ENCODE measurements at regions not wholly inside any gene's neighbourhood (a gene's known extent, or its start where the extent isn't known, plus 50 kb on each side); places are given as distances from the start of the nearest gene placed in this dataset.

DNA sequence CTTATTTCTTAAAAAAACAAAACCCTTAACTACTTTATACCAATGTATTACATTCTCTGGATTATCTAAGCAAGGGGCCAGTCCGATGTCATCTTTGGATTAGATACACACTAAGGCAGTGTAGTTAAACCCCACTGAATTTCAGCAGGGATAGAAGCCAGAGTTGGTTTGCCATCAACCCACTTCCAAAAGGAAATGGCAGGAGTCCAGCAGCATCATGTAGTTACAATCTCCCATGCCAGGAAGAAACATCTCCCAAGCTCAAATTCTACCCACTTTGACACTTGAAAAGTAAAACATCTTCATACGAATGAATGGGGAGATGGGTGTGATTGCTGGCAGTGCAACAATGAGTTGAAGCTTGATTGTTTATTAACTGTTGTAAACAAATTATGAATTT, 203.5 kb upstream of the PLXNC1 start:
- no peaks in the 10 kb centered on the region for H3K27me3 ChIP-seq (replicated peaks; ENCODE audit: control insufficient read depth, insufficient read depth, low read length)
- H3K9ac ChIP-seq (ENCODE audit: low read length): no peak overlapping the region
- H3K36me3 ChIP-seq (ENCODE audit: control insufficient read depth, insufficient read depth, low read length, severe bottlenecking): no peaks in the 10 kb centered on the region
- H3K4me3 ChIP-seq (ENCODE audit: low read length): no peak overlapping the region
- peaks cover 8% of the 10 kb centered on the region for H3K9me3 ChIP-seq (ENCODE audit: control insufficient read depth, low read length)
- no peak for DNase-seq (ENCODE audit: low read depth)
- peaks cover 29% of the 10 kb centered on the region for H3K4me1 ChIP-seq (ENCODE audit: control insufficient read depth, insufficient read depth, low read length)

DNA sequence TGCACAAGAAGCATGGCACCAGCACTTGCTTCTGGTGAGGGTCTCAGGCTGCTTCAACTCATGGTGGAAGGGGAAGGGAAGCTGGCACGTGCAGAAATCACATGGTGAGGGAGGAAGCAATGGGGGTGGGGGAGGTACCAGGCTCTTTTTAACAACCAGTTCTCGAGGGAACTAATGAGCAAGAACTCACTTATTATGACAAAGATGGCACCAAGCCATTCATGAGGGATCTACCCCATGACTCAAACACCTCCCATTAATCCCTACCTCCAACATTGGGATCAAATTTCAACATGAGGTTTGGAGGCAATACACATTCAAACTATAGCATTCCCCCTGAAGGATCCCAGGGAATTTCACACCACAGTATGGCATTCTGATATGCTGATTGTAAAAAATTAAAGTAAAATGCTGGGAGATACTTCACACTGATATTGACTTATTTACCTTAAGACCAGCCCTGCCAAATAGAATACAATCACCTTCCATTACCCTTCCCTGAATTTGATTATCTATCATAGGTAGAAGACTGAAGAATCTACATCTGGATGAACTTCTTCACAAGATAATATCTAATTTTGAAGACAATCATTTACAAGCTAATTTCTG, 201.7 kb upstream of the PLXNC1 start:
- H3K4me3 ChIP-seq (ENCODE audit: low read length): no peak overlapping the region
- H3K4me1 ChIP-seq (ENCODE audit: control insufficient read depth, insufficient read depth, low read length): peaks cover 27% of the 10 kb centered on the region
- no peaks in the 10 kb centered on the region for H3K27me3 ChIP-seq (replicated peaks; ENCODE audit: control insufficient read depth, insufficient read depth, low read length)
- H3K9me3 ChIP-seq (ENCODE audit: control insufficient read depth, low read length): peaks cover 10% of the 10 kb centered on the region
- no peak for DNase-seq (ENCODE audit: low read depth)
- H3K36me3 ChIP-seq (ENCODE audit: control insufficient read depth, insufficient read depth, low read length, severe bottlenecking): no peaks in the 10 kb centered on the region
- H3K9ac ChIP-seq (ENCODE audit: low read length): no peak overlapping the region

DNA sequence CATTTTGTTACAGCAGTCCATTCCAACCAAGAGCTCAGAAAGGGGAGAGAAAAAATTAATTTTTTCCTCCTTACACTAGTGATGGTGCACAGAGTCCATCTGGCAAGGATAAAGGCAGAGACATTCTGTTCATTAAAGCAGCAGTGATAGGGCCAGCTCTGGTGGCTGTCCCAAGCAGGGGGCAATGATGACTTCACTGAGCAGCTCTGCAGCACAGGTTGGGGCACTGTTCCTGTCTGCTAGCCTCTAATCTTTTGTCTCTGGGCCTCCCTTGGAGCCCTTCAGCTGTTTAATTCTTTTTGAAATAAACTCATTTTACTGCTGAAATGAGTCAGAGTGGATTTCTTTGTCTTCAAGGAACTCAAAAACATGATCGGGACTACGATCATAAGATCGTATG, 200.9 kb upstream of the PLXNC1 start:
- no peaks in the 10 kb centered on the region for H3K27me3 ChIP-seq (replicated peaks; ENCODE audit: control insufficient read depth, insufficient read depth, low read length)
- H3K4me3 ChIP-seq (ENCODE audit: low read length): no peak overlapping the region
- peaks cover 10% of the 10 kb centered on the region for H3K9me3 ChIP-seq (ENCODE audit: control insufficient read depth, low read length)
- no peak overlapping the region for H3K9ac ChIP-seq (ENCODE audit: low read length)
- H3K4me1 ChIP-seq (ENCODE audit: control insufficient read depth, insufficient read depth, low read length): peaks cover 27% of the 10 kb centered on the region
- H3K36me3 ChIP-seq (ENCODE audit: control insufficient read depth, insufficient read depth, low read length, severe bottlenecking): no peaks in the 10 kb centered on the region
- no peak for DNase-seq (ENCODE audit: low read depth)

DNA sequence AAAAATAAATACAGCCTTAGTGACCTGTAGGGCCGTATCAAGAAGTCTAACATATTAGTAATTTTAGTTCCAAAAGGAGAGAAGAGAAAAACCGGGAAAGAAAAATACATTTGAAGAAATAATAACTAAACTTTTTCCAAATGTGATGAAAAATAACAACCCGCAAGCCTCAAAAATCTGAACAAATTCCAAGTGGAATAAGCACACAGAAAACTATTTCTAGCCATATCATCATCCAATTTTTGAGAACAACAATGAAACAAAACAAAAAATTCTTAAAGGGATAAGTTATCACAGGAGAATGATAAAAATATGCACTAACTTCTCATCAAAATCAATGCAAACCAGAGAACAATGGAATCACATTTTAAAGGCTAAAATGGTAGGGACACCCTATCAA, 198.1 kb upstream of the PLXNC1 start:
- peaks cover 27% of the 10 kb centered on the region for H3K4me1 ChIP-seq (ENCODE audit: control insufficient read depth, insufficient read depth, low read length)
- H3K9me3 ChIP-seq (ENCODE audit: control insufficient read depth, low read length): peaks cover 10% of the 10 kb centered on the region
- no peaks in the 10 kb centered on the region for H3K27me3 ChIP-seq (replicated peaks; ENCODE audit: control insufficient read depth, insufficient read depth, low read length)
- peak overlapping the region; percentile 30 for H3K9ac ChIP-seq (ENCODE audit: low read length)
- no peaks in the 10 kb centered on the region for H3K36me3 ChIP-seq (ENCODE audit: control insufficient read depth, insufficient read depth, low read length, severe bottlenecking)
- H3K4me3 ChIP-seq (ENCODE audit: low read length): no peak overlapping the region
- DNase-seq (ENCODE audit: low read depth): no peak

DNA sequence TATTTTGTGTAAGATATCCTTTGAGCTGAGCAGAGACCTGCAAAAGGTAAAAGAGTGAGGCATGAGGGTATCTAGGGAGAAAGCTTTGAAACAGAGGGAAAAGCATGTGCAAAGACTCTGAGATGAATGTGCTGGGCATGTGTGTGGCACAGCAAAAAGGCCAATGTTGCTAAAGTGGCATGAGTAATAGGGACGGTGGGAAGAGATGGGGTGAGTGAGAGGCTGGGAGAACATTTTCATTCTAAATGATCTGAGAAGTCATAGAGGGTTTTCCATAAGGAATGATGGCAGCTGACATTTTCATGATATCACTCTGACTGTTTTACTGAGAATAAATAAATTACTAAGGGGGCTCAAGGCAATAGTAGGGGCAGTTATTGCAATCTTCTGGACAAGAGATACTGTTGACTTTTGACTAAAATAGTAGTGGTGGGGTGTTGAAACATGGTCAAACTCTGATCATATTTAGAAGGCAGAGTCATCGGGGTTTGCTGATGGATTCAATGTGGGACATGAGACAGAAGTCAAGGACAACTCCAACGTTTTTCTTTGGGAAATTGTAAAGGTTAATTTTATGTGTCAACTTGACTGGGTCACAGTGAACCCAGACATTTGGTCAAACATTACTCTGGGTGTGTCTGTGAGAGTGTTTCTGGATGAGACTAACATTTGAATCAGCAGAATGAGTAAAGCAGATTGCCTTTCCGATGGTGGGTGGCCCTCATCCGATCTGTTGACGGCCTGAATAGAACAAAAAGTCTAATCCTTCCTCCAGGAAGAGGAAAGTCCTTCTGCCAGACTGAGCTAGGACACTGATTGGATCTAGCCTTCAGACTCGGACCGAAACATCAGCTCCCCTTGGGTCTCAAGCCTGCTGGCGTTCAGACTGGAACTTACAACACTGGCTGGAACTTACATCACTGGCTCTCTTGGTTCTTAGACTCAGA, 193.9 kb upstream of the PLXNC1 start:
- no peaks in the 10 kb centered on the region for H3K27me3 ChIP-seq (replicated peaks; ENCODE audit: control insufficient read depth, insufficient read depth, low read length)
- peaks cover 6% of the 10 kb centered on the region for H3K9me3 ChIP-seq (ENCODE audit: control insufficient read depth, low read length)
- H3K4me1 ChIP-seq (ENCODE audit: control insufficient read depth, insufficient read depth, low read length): peaks cover 18% of the 10 kb centered on the region
- peak overlapping the region; percentile 34 for H3K9ac ChIP-seq (ENCODE audit: low read length)
- H3K36me3 ChIP-seq (ENCODE audit: control insufficient read depth, insufficient read depth, low read length, severe bottlenecking): no peaks in the 10 kb centered on the region
- DNase-seq (ENCODE audit: low read depth): no peak
- H3K4me3 ChIP-seq (ENCODE audit: low read length): peak overlapping the region; percentile 57

DNA sequence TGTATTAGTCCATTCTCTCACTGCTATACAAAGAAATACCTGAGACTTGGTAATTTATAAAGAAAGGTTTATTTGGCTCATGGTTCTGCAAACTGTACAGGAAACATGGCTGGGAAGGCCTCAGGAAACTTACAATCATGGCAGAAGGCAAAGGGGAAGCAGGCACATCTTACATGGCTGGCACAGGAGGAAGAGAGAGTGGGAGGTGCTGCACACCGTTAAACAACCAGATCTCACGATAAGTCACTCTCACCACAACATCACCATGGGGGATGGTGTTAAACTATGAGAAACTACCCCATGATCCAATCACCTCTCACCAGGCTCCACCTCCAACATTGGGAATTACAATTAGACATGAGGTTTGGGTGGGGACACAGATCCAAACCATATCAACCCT, 191.8 kb upstream of the PLXNC1 start:
- no peak for DNase-seq (ENCODE audit: low read depth)
- H3K4me1 ChIP-seq (ENCODE audit: control insufficient read depth, insufficient read depth, low read length): peaks cover 18% of the 10 kb centered on the region
- H3K4me3 ChIP-seq (ENCODE audit: low read length): no peak overlapping the region

DNA sequence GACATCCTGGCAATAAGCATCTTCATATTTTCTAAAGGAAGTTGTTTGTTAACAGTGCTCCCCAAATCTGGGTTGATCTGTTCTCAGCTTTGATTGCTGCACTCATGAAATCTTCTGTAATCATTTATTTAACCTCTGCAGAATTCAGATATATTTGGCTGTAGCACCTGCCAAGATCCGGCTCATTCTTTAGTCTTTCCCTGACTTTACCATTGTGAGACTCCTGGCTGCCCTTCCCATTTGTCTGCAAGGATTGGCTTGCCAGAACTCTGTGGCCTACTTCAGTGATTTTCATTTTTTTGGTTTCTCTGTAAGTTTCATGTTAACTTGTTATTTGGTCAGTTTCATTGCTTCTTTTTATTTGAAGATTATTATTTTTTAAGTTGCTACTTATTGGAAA, 191.2 kb upstream of the PLXNC1 start:
- DNase-seq (ENCODE audit: low read depth): no peak
- no peaks in the 10 kb centered on the region for H3K27me3 ChIP-seq (replicated peaks; ENCODE audit: control insufficient read depth, insufficient read depth, low read length)
- H3K4me1 ChIP-seq (ENCODE audit: control insufficient read depth, insufficient read depth, low read length): peaks cover 18% of the 10 kb centered on the region
- H3K9ac ChIP-seq (ENCODE audit: low read length): no peak overlapping the region
- peaks cover 7% of the 10 kb centered on the region for H3K9me3 ChIP-seq (ENCODE audit: control insufficient read depth, low read length)
- H3K36me3 ChIP-seq (ENCODE audit: control insufficient read depth, insufficient read depth, low read length, severe bottlenecking): no peaks in the 10 kb centered on the region
- H3K4me3 ChIP-seq (ENCODE audit: low read length): no peak overlapping the region

More for the DNA sequence above, 191.8 kb upstream of the PLXNC1 start:
- Histone ChIP-seq H3K9me3 (ENCODE audit: control insufficient read depth, low read length) (peaks cover under 1% of the 10 kb centered on the region), H3K36me3 (ENCODE audit: control insufficient read depth, insufficient read depth, low read length, severe bottlenecking) (no peaks in the 10 kb centered on the region), H3K27me3 (replicated peaks; ENCODE audit: control insufficient read depth, insufficient read depth, low read length) (no peaks in the 10 kb centered on the region), H3K9ac (ENCODE audit: low read length) (no peak overlapping the region)

DNA sequence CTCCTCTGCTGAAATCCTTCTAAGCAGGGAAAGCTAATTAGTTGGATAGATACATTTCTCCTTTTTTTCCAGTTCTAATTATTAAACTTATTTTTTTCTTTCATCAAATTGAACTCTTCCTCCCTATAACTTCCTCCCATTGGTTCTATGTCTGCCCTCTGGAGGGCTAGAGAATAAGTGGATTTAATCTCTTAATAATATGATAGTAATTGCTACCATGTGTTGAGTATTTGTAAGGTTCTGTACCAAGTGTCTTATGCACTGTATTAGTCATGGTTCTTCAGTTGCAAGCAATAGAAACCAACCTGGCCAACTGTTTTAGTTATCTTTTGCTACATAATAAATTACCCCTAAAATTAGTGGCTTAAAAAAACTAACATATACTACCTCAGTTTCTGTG, 190.5 kb upstream of the PLXNC1 start:
- Histone ChIP-seq H3K4me1 (ENCODE audit: control insufficient read depth, insufficient read depth, low read length) (peaks cover 18% of the 10 kb centered on the region), H3K36me3 (ENCODE audit: control insufficient read depth, insufficient read depth, low read length, severe bottlenecking) (no peaks in the 10 kb centered on the region), H3K27me3 (replicated peaks; ENCODE audit: control insufficient read depth, insufficient read depth, low read length) (no peaks in the 10 kb centered on the region), H3K9ac (ENCODE audit: low read length) (no peak overlapping the region), H3K4me3 (ENCODE audit: low read length) (no peak overlapping the region), H3K9me3 (ENCODE audit: control insufficient read depth, low read length) (peaks cover 14% of the 10 kb centered on the region)
- no peak for DNase-seq (ENCODE audit: low read depth)

DNA sequence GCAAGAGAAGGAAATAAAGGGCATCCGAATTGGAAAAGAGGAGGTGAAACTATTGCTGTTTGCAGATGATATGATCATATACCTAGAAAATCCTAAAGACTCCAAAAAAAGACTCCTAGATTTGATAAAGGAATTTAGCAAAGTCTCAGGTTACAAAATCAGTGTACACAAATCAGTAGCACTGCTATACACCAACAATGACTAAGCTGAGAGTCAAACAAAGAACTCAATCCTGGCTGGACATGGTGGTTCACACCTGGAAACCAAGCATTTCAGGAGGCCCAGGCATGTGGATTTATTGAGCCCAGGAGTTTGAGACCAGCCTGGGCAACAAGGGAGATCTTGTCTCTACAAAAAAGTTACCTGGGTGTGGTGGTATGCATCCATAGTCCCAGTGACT, 188.7 kb upstream of the PLXNC1 start:
- Histone ChIP-seq H3K27me3 (replicated peaks; ENCODE audit: control insufficient read depth, insufficient read depth, low read length) (no peaks in the 10 kb centered on the region), H3K4me3 (ENCODE audit: low read length) (no peak overlapping the region), H3K4me1 (ENCODE audit: control insufficient read depth, insufficient read depth, low read length) (peaks cover 9% of the 10 kb centered on the region), H3K9ac (ENCODE audit: low read length) (no peak overlapping the region), H3K9me3 (ENCODE audit: control insufficient read depth, low read length) (peaks cover 16% of the 10 kb centered on the region), H3K36me3 (ENCODE audit: control insufficient read depth, insufficient read depth, low read length, severe bottlenecking) (no peaks in the 10 kb centered on the region)
- DNase-seq (ENCODE audit: low read depth): no peak

DNA sequence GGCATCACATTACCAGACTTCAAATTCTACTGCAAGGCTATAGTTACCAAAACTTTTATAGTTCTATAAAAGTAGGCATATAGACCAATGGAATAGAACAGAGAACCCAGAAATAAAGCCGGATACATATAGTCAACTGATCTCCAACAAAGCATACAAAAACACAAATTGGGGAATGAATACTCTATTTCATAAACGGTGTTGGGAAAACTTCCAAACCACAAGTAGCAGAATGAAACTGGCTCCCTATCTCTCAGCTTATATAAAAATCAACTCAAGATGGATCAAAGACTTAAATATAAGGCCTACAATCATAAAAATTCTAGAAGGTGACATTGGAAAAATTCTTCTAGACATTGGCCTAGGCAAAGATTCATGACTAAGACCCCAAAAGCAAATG, 187.9 kb upstream of the PLXNC1 start:
- peaks cover under 1% of the 10 kb centered on the region for H3K4me1 ChIP-seq (ENCODE audit: control insufficient read depth, insufficient read depth, low read length)

DNA sequence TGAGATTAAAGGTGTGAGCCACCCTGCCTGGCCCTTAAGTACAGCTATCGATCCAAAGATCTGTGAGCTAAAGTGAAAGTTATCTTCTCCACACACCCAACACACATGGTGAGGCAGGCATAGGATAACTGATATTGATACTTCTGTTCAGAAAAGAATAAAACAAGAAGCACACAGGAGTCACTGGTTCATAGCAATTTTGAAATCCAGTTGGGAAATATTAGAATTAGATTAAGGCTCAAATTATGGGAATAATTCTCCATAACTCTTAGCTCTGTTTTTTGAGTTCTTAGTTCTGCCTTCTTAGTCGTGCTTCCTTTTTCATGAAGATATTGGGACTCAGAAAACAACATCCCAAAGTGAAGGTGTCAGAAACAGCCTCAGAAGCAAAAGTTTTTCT, 186.0 kb upstream of the PLXNC1 start:
- H3K9ac ChIP-seq (ENCODE audit: low read length): no peak overlapping the region
- no peaks in the 10 kb centered on the region for H3K36me3 ChIP-seq (ENCODE audit: control insufficient read depth, insufficient read depth, low read length, severe bottlenecking)
- no peaks in the 10 kb centered on the region for H3K27me3 ChIP-seq (replicated peaks; ENCODE audit: control insufficient read depth, insufficient read depth, low read length)
- no peak for DNase-seq (ENCODE audit: low read depth)
- H3K4me1 ChIP-seq (ENCODE audit: control insufficient read depth, insufficient read depth, low read length): no peaks in the 10 kb centered on the region
- no peak overlapping the region for H3K4me3 ChIP-seq (ENCODE audit: low read length)
- H3K9me3 ChIP-seq (ENCODE audit: control insufficient read depth, low read length): peaks cover 16% of the 10 kb centered on the region

More for the DNA sequence above, 187.9 kb upstream of the PLXNC1 start:
- Histone ChIP-seq H3K4me3 (ENCODE audit: low read length) (no peak overlapping the region), H3K9ac (ENCODE audit: low read length) (no peak overlapping the region), H3K9me3 (ENCODE audit: control insufficient read depth, low read length) (peaks cover 16% of the 10 kb centered on the region), H3K27me3 (replicated peaks; ENCODE audit: control insufficient read depth, insufficient read depth, low read length) (no peaks in the 10 kb centered on the region), H3K36me3 (ENCODE audit: control insufficient read depth, insufficient read depth, low read length, severe bottlenecking) (no peaks in the 10 kb centered on the region)
- DNase-seq (ENCODE audit: low read depth): peak; percentile 18
